HL-60 (cell line): ENCODE measurements at regions not wholly inside any gene's neighbourhood (a gene's known extent, or its start where the extent isn't known, plus 50 kb on each side); places are given as distances from the start of the nearest gene placed in this dataset.

Experiments used
- GABPA ChIP-seq: IDR thresholded peaks from 2 replicates; pipeline ENCODE4 v1.6.1; 2012; ENCODE audit warnings: low read depth
- POLR2AphosphoS5 ChIP-seq: IDR thresholded peaks from 2 replicates; pipeline ENCODE4 v1.6.1; 2012; ENCODE audit warnings: low read depth
- SPI1 ChIP-seq: IDR thresholded peaks from 2 replicates; pipeline ENCODE4 v1.6.1; 2012; ENCODE audit warnings: low read depth, mild to moderate bottlenecking, borderline replicate concordance
- TF ChIP-seq, protein P1 (sequence below): IDR thresholded peaks from one replicate; pipeline ENCODE4 v1.5.1; 2011; ENCODE audit warnings: low read length, control low read depth, inconsistent platforms; ENCODE audit not compliant: insufficient read depth
- TF ChIP-seq, protein P2 (sequence below): IDR thresholded peaks from 2 replicates; pipeline ENCODE4 v1.6.1; 2012; ENCODE audit warnings: low read depth; ENCODE audit not compliant: insufficient replicate concordance

DNA sequence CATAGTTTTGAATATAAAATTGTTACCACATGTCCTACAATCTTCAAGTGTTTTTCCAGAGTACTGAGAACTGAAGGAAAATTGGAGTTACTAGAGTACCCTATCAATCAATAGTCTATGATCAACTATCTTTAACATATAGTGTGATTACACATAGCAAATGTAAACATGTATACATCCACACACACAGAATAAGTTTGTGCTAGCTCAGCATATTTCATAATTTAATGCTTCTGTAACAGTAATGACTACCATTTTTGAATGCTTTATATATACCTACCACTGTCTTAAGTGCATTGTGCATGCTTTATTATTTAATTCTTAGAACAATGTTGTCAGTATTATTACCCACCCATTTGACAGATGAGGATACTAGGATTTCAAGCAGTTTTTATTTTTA, 523.9 kb downstream of the HAO1 start:
- TF ChIP-seq, protein P1, sequence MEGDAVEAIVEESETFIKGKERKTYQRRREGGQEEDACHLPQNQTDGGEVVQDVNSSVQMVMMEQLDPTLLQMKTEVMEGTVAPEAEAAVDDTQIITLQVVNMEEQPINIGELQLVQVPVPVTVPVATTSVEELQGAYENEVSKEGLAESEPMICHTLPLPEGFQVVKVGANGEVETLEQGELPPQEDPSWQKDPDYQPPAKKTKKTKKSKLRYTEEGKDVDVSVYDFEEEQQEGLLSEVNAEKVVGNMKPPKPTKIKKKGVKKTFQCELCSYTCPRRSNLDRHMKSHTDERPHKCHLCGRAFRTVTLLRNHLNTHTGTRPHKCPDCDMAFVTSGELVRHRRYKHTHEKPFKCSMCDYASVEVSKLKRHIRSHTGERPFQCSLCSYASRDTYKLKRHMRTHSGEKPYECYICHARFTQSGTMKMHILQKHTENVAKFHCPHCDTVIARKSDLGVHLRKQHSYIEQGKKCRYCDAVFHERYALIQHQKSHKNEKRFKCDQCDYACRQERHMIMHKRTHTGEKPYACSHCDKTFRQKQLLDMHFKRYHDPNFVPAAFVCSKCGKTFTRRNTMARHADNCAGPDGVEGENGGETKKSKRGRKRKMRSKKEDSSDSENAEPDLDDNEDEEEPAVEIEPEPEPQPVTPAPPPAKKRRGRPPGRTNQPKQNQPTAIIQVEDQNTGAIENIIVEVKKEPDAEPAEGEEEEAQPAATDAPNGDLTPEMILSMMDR = no peak
- TF ChIP-seq POLR2AphosphoS5 = no peak
- TF ChIP-seq, protein P2, sequence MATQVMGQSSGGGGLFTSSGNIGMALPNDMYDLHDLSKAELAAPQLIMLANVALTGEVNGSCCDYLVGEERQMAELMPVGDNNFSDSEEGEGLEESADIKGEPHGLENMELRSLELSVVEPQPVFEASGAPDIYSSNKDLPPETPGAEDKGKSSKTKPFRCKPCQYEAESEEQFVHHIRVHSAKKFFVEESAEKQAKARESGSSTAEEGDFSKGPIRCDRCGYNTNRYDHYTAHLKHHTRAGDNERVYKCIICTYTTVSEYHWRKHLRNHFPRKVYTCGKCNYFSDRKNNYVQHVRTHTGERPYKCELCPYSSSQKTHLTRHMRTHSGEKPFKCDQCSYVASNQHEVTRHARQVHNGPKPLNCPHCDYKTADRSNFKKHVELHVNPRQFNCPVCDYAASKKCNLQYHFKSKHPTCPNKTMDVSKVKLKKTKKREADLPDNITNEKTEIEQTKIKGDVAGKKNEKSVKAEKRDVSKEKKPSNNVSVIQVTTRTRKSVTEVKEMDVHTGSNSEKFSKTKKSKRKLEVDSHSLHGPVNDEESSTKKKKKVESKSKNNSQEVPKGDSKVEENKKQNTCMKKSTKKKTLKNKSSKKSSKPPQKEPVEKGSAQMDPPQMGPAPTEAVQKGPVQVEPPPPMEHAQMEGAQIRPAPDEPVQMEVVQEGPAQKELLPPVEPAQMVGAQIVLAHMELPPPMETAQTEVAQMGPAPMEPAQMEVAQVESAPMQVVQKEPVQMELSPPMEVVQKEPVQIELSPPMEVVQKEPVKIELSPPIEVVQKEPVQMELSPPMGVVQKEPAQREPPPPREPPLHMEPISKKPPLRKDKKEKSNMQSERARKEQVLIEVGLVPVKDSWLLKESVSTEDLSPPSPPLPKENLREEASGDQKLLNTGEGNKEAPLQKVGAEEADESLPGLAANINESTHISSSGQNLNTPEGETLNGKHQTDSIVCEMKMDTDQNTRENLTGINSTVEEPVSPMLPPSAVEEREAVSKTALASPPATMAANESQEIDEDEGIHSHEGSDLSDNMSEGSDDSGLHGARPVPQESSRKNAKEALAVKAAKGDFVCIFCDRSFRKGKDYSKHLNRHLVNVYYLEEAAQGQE = no peak
- no peak for TF ChIP-seq SPI1
- no peak for TF ChIP-seq GABPA
